DMS153 treated with DMSO at 0.1 percent for 48 hours (cell line): ENCODE measurements at regions not wholly inside any gene's neighbourhood (a gene's known extent, or its start where the extent isn't known, plus 50 kb on each side); places are given as distances from the start of the nearest gene placed in this dataset.
"Not testable (repeated sequence)": the region's sequence is repeated elsewhere in the genome, so short reads cannot be mapped to it uniquely, and the experiment has no call there.

Experiments
- DNase-seq: peaks from one replicate; lab custom pipeline; 2025; ENCODE audit not compliant: unreplicated experiment; lab: John Stamatoyannopoulos, UW

GRCh38 chr17:70320673-70321345 is 151.5 kb downstream of the KCNJ2 start:
- DNase-seq, result no peak

GRCh38 chr17:70321352-70321751 is 152.0 kb downstream of the KCNJ2 start:
- no peak for DNase-seq

GRCh38 chr17:70323269-70323668 is 153.9 kb downstream of the KCNJ2 start:
- DNase-seq, result no peak

GRCh38 chr17:70324031-70324430 is 154.7 kb downstream of the KCNJ2 start:
- DNase-seq, result no peak

DNA sequence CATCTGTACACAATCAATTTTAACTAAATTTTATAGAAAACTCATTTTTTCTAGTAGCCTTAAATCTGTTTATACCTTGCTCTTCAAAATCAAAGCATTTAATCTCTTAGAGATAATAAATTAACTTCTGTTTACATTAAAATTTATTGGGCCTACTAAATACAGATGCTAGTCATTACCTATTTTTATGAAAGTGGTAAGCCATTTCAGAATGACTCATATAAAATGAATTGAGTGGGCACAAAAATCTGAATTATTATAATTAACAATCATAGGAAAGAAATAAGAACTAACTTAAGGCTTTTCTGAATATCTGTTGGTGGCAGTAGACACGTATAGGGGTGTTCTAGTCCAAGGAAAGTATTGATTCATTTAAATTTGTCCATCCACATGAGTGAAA is 157.9 kb downstream of the KCNJ2 start:
- DNase-seq, result no peak

DNA sequence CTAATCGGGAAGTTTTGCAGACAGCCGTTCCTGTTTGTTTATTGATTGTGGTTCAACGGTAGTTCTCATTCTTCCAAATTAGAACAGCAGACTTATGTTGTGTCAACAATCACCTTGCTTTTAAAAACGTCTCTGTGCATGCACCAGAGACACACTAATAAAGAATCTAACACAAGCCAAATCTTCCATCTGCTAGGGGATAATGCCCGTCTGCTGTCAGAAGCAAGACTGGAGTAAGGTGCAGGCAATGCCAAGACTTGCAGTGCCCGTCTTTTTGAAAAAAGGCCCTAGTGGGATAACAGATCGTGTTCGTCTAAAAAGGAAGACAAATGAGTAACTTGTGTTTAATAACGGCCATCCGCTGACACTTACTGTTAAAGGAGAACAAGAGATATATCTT is 158.4 kb downstream of the KCNJ2 start:
- no peak for DNase-seq

DNA sequence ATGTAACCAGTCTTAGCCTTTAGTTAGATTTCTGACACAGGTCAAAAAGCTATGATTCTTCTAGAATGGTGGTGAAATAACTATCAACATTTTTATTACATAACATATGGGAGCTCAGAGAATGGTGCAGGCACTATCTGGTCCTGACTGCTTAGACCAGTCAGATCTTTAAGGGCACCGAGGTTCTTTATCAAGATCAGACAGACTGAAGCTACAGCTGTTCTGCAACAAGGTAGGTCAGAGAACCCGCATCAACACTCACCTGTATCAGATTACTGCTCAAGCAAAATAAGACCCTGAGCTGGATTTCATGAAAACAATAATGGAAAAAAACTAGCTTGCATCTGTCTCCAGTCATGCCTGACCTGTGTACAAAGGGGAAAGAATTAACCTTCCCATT is 160.4 kb downstream of the KCNJ2 start:
- no peak for DNase-seq

DNA sequence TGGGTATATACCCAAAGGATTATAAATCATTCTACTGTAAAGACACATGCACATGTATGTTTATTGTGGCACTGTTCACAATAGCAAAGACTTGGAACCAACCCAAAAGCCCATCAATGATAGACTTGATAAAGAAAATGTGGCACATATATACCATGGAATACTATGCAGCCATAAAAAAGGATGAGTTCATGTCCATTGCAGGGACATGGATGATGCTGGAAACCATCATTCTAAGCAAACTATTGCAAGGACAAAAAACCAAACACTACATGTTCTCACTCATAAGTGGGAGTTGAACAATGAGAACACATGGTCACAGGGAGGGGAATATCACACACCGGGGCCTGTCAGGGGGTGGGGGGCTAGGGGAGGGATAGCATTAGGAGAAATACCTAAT is 161.7 kb downstream of the KCNJ2 start:
- not testable (repeated sequence) for DNase-seq

- no peak for DNase-seq
These were observed 163.3 kb downstream of the KCNJ2 start for GRCh38 chr17:70332356-70333210.

- DNase-seq, result no peak
These were observed 167.1 kb downstream of the KCNJ2 start for GRCh38 chr17:70336411-70336810.

DNA sequence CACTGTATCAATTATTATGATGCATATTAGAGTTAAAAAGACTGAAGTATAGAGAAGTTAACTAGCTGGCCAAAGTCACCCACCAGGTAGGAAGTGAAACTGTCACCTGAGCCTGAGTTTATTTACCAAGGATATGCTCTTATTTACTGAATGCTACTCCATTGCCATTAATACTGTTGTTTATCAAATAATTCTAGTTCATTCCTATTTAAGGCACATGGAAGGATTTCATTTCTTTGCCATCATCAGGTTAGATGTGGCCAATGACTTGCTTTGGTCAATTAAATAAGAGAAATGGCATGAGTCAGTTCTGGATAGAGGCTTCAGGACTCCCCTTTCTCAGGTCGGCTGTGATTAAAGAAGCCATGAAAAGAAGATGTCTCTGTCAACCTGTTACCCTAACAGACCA is 169.6 kb downstream of the KCNJ2 start:
- DNase-seq, result no peak

DNA sequence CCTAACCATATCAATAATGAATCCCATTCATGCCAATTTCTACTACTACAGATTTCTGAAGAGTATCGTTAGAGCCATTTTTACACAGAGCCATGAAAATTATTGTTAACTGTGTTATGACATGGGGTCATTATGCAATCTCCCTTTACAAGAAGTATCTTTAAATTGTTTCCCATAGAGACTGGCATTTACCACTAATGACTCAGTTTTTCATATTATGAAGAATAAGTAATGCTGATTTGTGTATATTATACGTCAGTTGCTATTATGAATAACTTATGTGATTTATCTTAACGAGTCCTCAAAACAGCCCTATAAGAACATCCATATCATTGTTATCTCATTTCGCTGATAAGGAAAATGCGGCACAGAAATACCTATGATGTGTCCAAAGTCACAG is 173.8 kb downstream of the KCNJ2 start:
- DNase-seq, result no peak

DNA sequence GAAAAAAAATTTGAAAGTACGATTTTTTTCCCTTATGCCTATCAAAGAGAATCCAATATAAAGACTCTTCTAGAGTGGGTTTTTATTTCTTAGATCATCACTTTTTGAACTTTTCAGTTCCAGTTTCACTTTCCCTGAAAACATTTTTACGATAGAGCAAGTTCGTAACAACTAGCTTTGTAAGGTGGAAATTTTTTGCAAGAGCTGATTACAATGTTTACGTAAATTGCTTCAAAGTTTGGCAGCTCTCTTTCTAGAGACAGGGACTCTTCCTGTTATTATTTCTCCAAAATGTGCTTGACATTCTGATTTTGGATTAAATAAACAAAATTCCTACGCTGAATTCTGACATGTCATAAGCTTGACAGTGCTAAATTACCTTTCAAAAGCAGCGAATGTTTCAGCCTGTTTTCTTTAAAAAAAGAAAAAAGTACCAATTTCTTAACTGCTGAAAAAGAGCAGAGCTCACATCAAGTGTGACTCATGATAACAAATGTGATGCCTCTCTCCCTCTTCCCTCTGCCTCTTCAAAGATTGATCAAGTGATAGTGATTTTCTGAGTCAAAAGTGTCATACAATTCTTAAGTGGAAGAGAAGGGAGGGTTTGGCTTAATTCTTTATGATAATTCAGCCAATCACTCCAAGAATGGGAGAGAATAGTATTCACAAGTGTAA is 175.2 kb downstream of the KCNJ2 start:
- no peak for DNase-seq

GRCh38 chr17:70345061-70345460 is 175.7 kb downstream of the KCNJ2 start:
- no peak for DNase-seq

DNA sequence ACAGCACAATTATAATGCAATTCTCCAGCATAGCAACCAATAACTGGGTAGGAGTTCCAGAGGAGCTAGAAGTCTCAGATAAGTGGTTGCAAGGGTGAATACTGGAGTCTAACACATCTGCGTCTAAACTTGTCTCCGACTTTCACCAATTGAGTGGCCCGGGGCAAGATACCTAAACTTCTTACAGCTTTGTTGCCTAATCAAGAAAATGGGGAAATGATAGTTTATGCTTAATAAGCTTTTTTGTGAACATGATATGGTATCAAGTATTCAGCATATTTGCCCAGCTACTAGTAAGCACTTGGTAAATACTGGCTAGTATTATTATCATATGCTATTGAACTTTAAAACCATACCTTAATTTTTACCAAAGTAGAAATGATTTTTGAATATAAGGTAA is 183.5 kb downstream of the KCNJ2 start:
- no peak for DNase-seq

GRCh38 chr17:70353408-70354092 is 184.2 kb downstream of the KCNJ2 start:
- DNase-seq, result no peak

DNA sequence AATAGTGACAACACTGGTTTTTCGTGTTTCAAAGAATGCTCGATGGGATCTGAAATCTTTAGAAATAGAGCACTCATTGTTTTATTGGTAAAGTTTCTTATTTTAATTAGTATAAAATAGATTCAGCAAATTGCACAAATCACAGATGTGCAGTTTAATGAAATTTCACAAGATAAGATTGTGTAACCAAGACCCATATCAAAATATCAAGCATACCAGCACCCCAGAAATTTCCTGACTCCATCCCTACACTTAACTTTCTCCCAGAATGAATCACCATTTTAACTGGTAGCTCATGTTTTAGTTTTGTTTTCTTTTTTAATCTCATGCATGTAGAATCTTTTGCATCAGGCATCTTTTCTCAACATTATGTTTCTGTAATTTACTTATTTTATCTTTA is 185.9 kb downstream of the KCNJ2 start:
- no peak for DNase-seq

DNA sequence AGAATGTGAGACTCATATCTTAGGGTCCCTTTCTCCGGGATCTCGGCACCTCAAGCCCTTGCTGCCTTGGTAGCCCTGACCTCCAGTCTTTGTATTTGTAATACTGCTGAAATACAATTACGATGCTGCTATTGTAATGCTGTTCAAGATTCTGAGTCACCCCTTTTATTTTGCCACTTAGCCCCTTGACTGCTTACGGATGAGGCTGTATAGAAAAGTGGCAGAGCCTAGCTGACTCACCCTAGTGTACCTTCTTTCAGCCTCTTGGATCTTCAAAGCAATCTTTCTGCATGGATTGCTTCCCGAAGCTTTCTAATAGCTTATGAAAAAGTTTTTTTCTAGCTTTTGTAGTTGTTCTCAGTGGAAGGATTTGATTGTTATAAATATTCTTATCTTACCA is 187.9 kb downstream of the KCNJ2 start:
- no peak for DNase-seq

- DNase-seq, result no peak
These were observed 195.8 kb downstream of the KCNJ2 start for GRCh38 chr17:70365091-70365583.

DNA sequence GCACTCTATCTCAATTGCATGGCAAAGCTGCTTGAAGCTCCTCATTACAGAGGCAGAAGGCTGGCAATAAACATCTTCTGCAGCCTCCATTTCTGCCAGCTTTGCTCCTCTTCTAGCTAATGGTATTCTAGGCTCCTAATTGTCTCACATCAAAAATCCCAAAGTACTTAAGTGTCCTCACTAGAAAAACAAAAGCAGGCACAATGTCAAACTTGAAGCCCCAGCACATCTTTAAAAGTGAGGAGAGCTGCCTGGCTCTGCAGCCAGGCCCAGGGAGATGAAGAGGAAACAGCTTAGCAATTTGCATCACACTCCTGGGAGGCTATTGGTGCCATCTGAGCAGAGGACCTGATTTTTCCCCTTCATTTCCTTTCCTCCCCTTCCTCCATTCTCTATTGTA is 197.1 kb downstream of the KCNJ2 start:
- DNase-seq, result no peak

GRCh38 chr17:70368011-70368410 is 198.7 kb downstream of the KCNJ2 start:
- no peak for DNase-seq
